Retinal pigment epithelial cell (primary cell): ENCODE measurements at regions not wholly inside any gene's neighbourhood (a gene's known extent, or its start where the extent isn't known, plus 50 kb on each side); places are given as distances from the start of the nearest gene placed in this dataset.

ENCODE experiments used
- DNase-seq: peaks from one replicate; pipeline ENCODE4 v3.0.0-alpha.2; 2010; ENCODE audit warnings: low read depth
- H3K4me3 ChIP-seq: 2 replicates; pipeline ENCODE4 v1.5.1; 2011; ENCODE audit warnings: mild to moderate bottlenecking, low read length, control low read depth, moderate library complexity
- TF ChIP-seq, protein P1 (sequence below): conservative IDR thresholded peaks from 2 replicates; pipeline ENCODE4 v1.5.1; 2011; ENCODE audit warnings: low read depth, low read length, control low read depth, inconsistent platforms

- TF ChIP-seq, protein P1, sequence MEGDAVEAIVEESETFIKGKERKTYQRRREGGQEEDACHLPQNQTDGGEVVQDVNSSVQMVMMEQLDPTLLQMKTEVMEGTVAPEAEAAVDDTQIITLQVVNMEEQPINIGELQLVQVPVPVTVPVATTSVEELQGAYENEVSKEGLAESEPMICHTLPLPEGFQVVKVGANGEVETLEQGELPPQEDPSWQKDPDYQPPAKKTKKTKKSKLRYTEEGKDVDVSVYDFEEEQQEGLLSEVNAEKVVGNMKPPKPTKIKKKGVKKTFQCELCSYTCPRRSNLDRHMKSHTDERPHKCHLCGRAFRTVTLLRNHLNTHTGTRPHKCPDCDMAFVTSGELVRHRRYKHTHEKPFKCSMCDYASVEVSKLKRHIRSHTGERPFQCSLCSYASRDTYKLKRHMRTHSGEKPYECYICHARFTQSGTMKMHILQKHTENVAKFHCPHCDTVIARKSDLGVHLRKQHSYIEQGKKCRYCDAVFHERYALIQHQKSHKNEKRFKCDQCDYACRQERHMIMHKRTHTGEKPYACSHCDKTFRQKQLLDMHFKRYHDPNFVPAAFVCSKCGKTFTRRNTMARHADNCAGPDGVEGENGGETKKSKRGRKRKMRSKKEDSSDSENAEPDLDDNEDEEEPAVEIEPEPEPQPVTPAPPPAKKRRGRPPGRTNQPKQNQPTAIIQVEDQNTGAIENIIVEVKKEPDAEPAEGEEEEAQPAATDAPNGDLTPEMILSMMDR, result no peak
- DNase-seq, result no peak
- no peak overlapping the region for H3K4me3 ChIP-seq
Measured at GRCh38 chr13:31440132-31440531, 240.4 kb downstream of the B3GLCT start.

DNA sequence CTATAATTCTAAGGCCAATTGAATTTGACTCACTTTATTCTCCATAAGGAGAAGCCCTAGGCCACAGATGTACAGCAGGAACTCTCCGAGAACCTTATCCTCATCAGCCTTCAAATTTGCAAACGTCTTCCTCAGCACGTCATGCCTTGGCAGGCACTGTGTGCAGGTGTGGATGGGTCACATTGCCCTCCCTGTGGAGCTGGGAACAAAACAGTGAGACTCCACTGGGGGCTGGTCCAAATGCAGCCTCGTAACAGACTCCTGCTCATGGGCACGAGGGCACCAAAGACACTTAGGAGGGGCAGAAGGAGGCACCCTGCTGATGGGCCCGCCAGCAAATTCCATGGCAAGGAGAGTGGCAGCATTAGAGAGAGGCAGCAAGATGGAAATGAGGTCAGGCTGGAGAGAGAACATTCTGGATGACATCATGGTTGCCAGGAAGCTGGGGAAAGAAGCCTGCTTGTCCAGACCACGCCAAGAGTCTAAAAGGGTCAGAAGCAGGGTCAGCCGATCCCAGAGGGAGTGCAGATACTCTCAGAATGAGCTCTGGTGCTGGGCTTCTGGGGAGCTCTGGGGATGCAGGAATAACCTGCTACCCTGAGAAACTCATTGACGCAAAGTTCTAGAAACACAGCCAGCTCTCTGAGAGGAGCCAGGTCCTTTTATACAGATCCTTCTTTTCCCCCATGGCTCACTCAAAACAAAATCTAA lies 242.2 kb downstream of the B3GLCT start:
- TF ChIP-seq, protein P1, result no peak
- H3K4me3 ChIP-seq, result no peak overlapping the region
- no peak for DNase-seq

DNA sequence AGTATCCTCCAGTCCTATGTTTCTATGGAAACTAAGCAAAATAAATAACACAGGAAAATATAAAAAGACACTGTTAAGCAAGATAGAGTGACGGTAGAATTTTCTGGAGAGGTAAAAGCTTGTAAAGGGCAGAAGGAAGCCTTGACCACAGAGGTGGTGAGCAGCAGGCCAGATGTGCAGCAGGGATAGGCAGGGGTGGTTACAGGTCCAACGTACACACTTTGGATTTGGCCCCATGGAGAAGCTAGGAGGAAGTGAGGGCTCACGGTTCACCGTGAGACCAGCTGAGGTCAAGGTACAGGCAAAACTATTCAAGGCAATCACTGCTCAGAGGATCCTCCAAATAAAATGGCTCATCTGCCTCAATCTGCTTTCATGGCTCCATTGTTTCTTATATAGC lies 242.8 kb downstream of the B3GLCT start:
- TF ChIP-seq, protein P1, result no peak
- no peak for DNase-seq
- H3K4me3 ChIP-seq, result no peak overlapping the region

GRCh38 chr13:31444266-31444856 lies 244.6 kb downstream of the B3GLCT start:
- TF ChIP-seq, protein P1, result no peak
- DNase-seq, result no peak
- no peak overlapping the region for H3K4me3 ChIP-seq

DNA sequence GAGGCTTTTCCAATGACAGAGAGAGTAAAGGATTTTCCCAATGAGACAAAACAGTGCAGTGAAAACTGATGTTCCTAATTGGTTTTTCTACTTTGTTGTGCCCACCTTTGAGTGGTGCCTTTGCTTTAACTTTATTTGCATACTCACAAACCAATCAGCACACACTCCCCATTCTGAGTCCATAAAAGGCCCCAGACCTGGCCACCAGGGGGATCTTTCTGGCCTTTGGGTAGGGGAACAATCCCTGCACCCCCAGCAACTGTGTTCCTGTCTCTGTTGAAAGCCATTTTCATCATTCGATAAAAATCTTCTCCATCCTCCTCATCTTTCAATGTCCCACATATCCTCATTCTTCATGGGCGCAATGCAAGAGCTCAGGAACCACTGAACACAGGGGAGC lies 252.8 kb downstream of the B3GLCT start:
- no peak overlapping the region for H3K4me3 ChIP-seq
- DNase-seq, result no peak
- TF ChIP-seq, protein P1, result no peak

- TF ChIP-seq, protein P1, result no peak
Measured at GRCh38 chr13:31455581-31455980, 255.8 kb downstream of the B3GLCT start.

GRCh38 chr13:31456056-31456455 lies 256.3 kb downstream of the B3GLCT start:
- DNase-seq, result no peak
- TF ChIP-seq, protein P1, result no peak
- H3K4me3 ChIP-seq, result no peak overlapping the region

More at GRCh38 chr13:31455581-31455980, 255.8 kb downstream of the B3GLCT start:
- H3K4me3 ChIP-seq, result no peak overlapping the region
- no peak for DNase-seq
